SK-N-SH treated with all-trans-retinoic acid at 6 μM for 48 hours (cell line): ENCODE measurements at regions not wholly inside any gene's neighbourhood (a gene's known extent, or its start where the extent isn't known, plus 50 kb on each side); places are given as distances from the start of the nearest gene placed in this dataset.

Source experiments
- ATAC-seq: fragments of 200-7000 bp; cut with Tn5 transposase; 3 replicates; pipeline ENCODE4 v1.9.1; 2020; ENCODE audit warnings: mild to moderate bottlenecking, moderate library complexity
- ARNTL ChIP-seq: fragments of 450-650 bp; formaldehyde crosslinking; IDR thresholded peaks from 2 replicates; pipeline ENCODE4 v1.5.0; 2020; ENCODE audit warnings: low read depth, mild to moderate bottlenecking, moderate library complexity, borderline replicate concordance
- BACH2 ChIP-seq: fragments of 250-450 bp; sonication (Bioruptor Pico); IDR thresholded peaks from 2 replicates; pipeline ENCODE4 v1.9.0; 2021; ENCODE audit warnings: mild to moderate bottlenecking, borderline replicate concordance
- CREB5 ChIP-seq: fragments of 250-450 bp; sonication (Bioruptor Pico); IDR thresholded peaks from 2 replicates; pipeline ENCODE4 v1.5.1; 2020; ENCODE audit warnings: low read depth, mild to moderate bottlenecking, moderate library complexity
- CSDC2 ChIP-seq: fragments of 250-450 bp; sonication (Bioruptor Pico); IDR thresholded peaks from 2 replicates; pipeline ENCODE4 v1.5.0; 2020; ENCODE audit warnings: mild to moderate bottlenecking, moderate library complexity
- CSRNP3 ChIP-seq: fragments of 250-450 bp; sonication (Bioruptor Pico); IDR thresholded peaks from 2 replicates; pipeline ENCODE4 v1.5.1; 2021; ENCODE audit warnings: mild to moderate bottlenecking, moderate library complexity
- ESRRG ChIP-seq: fragments of 250-450 bp; sonication (Bioruptor Pico); IDR thresholded peaks from 2 replicates; pipeline ENCODE4 v1.6.1; 2021; ENCODE audit warnings: mild to moderate bottlenecking
- GLIS3 ChIP-seq: fragments of 250-450 bp; sonication (Bioruptor Pico); IDR thresholded peaks from 2 replicates; pipeline ENCODE4 v1.5.0; 2020; ENCODE audit warnings: mild to moderate bottlenecking, moderate library complexity
- ISL1 ChIP-seq: fragments of 250-450 bp; sonication (Bioruptor Pico); IDR thresholded peaks from 2 replicates; pipeline ENCODE4 v2.1.2; 2022; ENCODE audit warnings: mild to moderate bottlenecking, moderate library complexity
- OSR1 ChIP-seq: fragments of 250-450 bp; sonication (Bioruptor Pico); IDR thresholded peaks from 2 replicates; pipeline ENCODE4 v1.8.0; 2022; ENCODE audit warnings: moderate library complexity, mild to moderate bottlenecking, inconsistent platforms
- PATZ1 ChIP-seq: fragments of 250-450 bp; sonication (Bioruptor Pico); IDR thresholded peaks from 2 replicates; pipeline ENCODE4 v1.8.0; 2020; ENCODE audit warnings: mild to moderate bottlenecking, moderate library complexity, borderline replicate concordance
- POU6F1 ChIP-seq: fragments of 250-450 bp; sonication (Bioruptor Pico); IDR thresholded peaks from 2 replicates; pipeline ENCODE4 v1.8.0; 2021; ENCODE audit warnings: low read depth, mild to moderate bottlenecking, moderate library complexity, borderline replicate concordance
- PPARA ChIP-seq: fragments of 250-450 bp; sonication (Bioruptor Pico); IDR thresholded peaks from 2 replicates; pipeline ENCODE4 v1.5.0; 2020; ENCODE audit warnings: mild to moderate bottlenecking, borderline replicate concordance
- RARB ChIP-seq: fragments of 250-450 bp; sonication (Bioruptor Pico); IDR thresholded peaks from 2 replicates; pipeline ENCODE4 v1.8.0; 2021; ENCODE audit warnings: mild to moderate bottlenecking, moderate library complexity
- SNAI2 ChIP-seq: fragments of 250-450 bp; sonication (Bioruptor Pico); IDR thresholded peaks from 2 replicates; pipeline ENCODE4 v1.5.0; 2020; ENCODE audit warnings: mild to moderate bottlenecking, moderate library complexity
- TCF4 ChIP-seq: fragments of 250-450 bp; sonication (Bioruptor Pico); IDR thresholded peaks from 2 replicates; pipeline ENCODE4 v1.8.0; 2021; ENCODE audit warnings: mild to moderate bottlenecking, moderate library complexity, borderline replicate concordance
- TOX ChIP-seq: fragments of 250-450 bp; sonication (Bioruptor Pico); IDR thresholded peaks from 2 replicates; pipeline ENCODE4 v1.8.0; 2021; ENCODE audit warnings: mild to moderate bottlenecking, moderate library complexity, borderline replicate concordance
- TSHZ2 ChIP-seq: fragments of 250-450 bp; sonication (Bioruptor Pico); IDR thresholded peaks from 2 replicates; pipeline ENCODE4 v1.5.0; 2020; ENCODE audit warnings: mild to moderate bottlenecking, moderate library complexity
- ZC3H10 ChIP-seq: fragments of 250-450 bp; sonication (Bioruptor Pico); IDR thresholded peaks from 2 replicates; pipeline ENCODE4 v1.5.1; 2021; ENCODE audit warnings: mild to moderate bottlenecking, moderate library complexity
- ZFP3 ChIP-seq: fragments of 250-450 bp; sonication (Bioruptor Pico); IDR thresholded peaks from 2 replicates; pipeline ENCODE4 v1.5.0; 2020; ENCODE audit warnings: mild to moderate bottlenecking, moderate library complexity
- ZFP30 ChIP-seq: fragments of 450-650 bp; formaldehyde crosslinking; IDR thresholded peaks from 2 replicates; pipeline ENCODE4 v1.5.0; 2022; ENCODE audit warnings: mild to moderate bottlenecking, moderate library complexity
- ZNF565 ChIP-seq: fragments of 450-650 bp; formaldehyde crosslinking; conservative IDR thresholded peaks from 2 replicates; pipeline ENCODE4 v1.5.0; 2020; ENCODE audit warnings: low read depth, mild to moderate bottlenecking, moderate library complexity
- ZNF8 ChIP-seq: fragments of 450-650 bp; formaldehyde crosslinking; IDR thresholded peaks from 2 replicates; pipeline ENCODE4 v1.5.0; 2020; ENCODE audit warnings: mild to moderate bottlenecking, moderate library complexity

GRCh38 chr3:28824316-28824715, 456.6 kb upstream of the RBMS3 start:
- no peak for ATAC-seq
- TF ChIP-seq TSHZ2 (no peak), TOX (CRISPR knock-in tag) (no peak), ZNF565 (CRISPR knock-in tag) (no peak), ZNF8 (CRISPR knock-in tag) (no peak), CSRNP3 (CRISPR knock-in tag) (no peak), ZC3H10 (no peak), CSDC2 (CRISPR knock-in tag) (no peak), ZFP30 (no peak), ARNTL (CRISPR knock-in tag) (no peak), OSR1 (CRISPR knock-in tag) (no peak), ISL1 (CRISPR knock-in tag) (no peak), SNAI2 (CRISPR knock-in tag) (no peak)

GRCh38 chr3:28826840-28827239, 454.0 kb upstream of the RBMS3 start:
- TF ChIP-seq POU6F1 (no peak), ARNTL (CRISPR knock-in tag) (no peak), PATZ1 (CRISPR knock-in tag) (no peak), SNAI2 (CRISPR knock-in tag) (no peak), TOX (CRISPR knock-in tag) (no peak), ZFP30 (no peak), TCF4 (no peak), ZFP3 (CRISPR knock-in tag) (no peak), ESRRG (CRISPR knock-in tag) (no peak), ZNF8 (CRISPR knock-in tag) (no peak), ZC3H10 (no peak), BACH2 (no peak), CSRNP3 (CRISPR knock-in tag) (no peak), OSR1 (CRISPR knock-in tag) (no peak)
- no peak for ATAC-seq

- no peak for ATAC-seq
- TF ChIP-seq ZC3H10, result no peak
- no peak for TF ChIP-seq TSHZ2
- no peak for TF ChIP-seq POU6F1
- TF ChIP-seq ZFP3 (CRISPR knock-in tag), result no peak
- TF ChIP-seq ZNF565 (CRISPR knock-in tag), result no peak
- TF ChIP-seq ARNTL (CRISPR knock-in tag), result no peak
- TF ChIP-seq GLIS3 (CRISPR knock-in tag), result no peak
- no peak for TF ChIP-seq CSDC2 (CRISPR knock-in tag)
- no peak for TF ChIP-seq SNAI2 (CRISPR knock-in tag)
- TF ChIP-seq CREB5 (CRISPR knock-in tag), result no peak
- no peak for TF ChIP-seq RARB
- TF ChIP-seq PPARA (CRISPR knock-in tag), result no peak
- TF ChIP-seq ISL1 (CRISPR knock-in tag), result no peak
Measured at GRCh38 chr3:28835249-28835648, 445.6 kb upstream of the RBMS3 start.
